K562 (cell line): ENCODE measurements at regions not wholly inside any gene's neighbourhood (a gene's known extent, or its start where the extent isn't known, plus 50 kb on each side); places are given as distances from the start of the nearest gene placed in this dataset.

Experiments used
- ATAC-seq: fragments of 200-7000 bp; cut with Tn5 transposase; 3 replicates; pipeline ENCODE4 v1.9.1; 2020; ENCODE audit warnings: moderate library complexity
- BruUV-seq: library from RNA; stranded (reverse); fragments of 400-500 nt; replicated peaks from 2 replicates; lab custom pipeline; 2021; lab: Mats Ljungman, UMichigan
- CTCF ChIA-PET: fragments of 300-600 bp; formaldehyde crosslinking; extraction: SDS; loops from one replicate; lab custom pipeline; 2021; ENCODE audit warnings: low intra/inter-chr PET ratio; lab: Yijun Ruan, JAX
- POLR2A ChIA-PET: fragments of 300-600, 350-650 bp; sonication (Branson Sonifier 250); formaldehyde crosslinking; extraction: SDS; loops from one replicate; lab custom pipeline; 2021; ENCODE audit warnings: antibody characterized with exemption, inconsistent platforms; lab: Yijun Ruan, JAX
- DNase-seq, 4 experiments: peaks; one replicate each; pipeline versions ENCODE4 v3.0.0 to v3.0.0-alpha.2; 2011 to 2018; ENCODE audit warnings: low spot score in 3 of 4, mixed read lengths in 3 of 4; ENCODE audit errors: extremely low read depth in 1 of 4
- FAIRE-seq: peaks from 2 replicates; lab custom pipeline; 2011; peaks lifted over from hg19 to GRCh38; lab: Jason Lieb, UNC
- H2AFZ ChIP-seq: 2 replicates; pipeline ENCODE4 v1.6.0; 2011; ENCODE audit warnings: low read depth, low read length, control low read depth, inconsistent platforms
- H3K27ac ChIP-seq: fragments of 200-600 bp; 3 replicates; pipeline ENCODE4 v1.8.0; 2011; ENCODE audit warnings: low read depth, mild to moderate bottlenecking, control low read depth, inconsistent platforms, low read length, moderate library complexity, mixed read lengths; ENCODE audit errors: extremely low read depth
- H3K27me3 ChIP-seq, 2 experiments: fragments of 300-600 bp in 1 of 2; 2 replicates in 1 of 2; 3 replicates in 1 of 2; pipeline versions ENCODE4 v1.6.0 to v1.8.0; 2011; ENCODE audit warnings: inconsistent platforms in 2 of 2, low read length in 2 of 2, mild to moderate bottlenecking in 1 of 2, mixed read lengths in 1 of 2, moderate library complexity in 1 of 2; ENCODE audit not compliant: control insufficient read depth in 2 of 2, insufficient read depth in 2 of 2
- H3K36me3 ChIP-seq: fragments of 300-600 bp; 3 replicates; pipeline ENCODE4 v1.8.0; 2011; ENCODE audit warnings: mild to moderate bottlenecking, low read length, inconsistent platforms; ENCODE audit not compliant: control insufficient read depth, insufficient read depth
- H3K4me1 ChIP-seq, 2 experiments: fragments of 200-600 bp in 1 of 2; replicated peaks in 1 of 2; 2 replicates in 1 of 2; 3 replicates in 1 of 2; pipeline versions ENCODE4 v1.5.1 to v1.8.0; 2011; ENCODE audit warnings: inconsistent platforms in 2 of 2, low read length in 2 of 2, mild to moderate bottlenecking in 1 of 2, mixed read lengths in 1 of 2, moderate library complexity in 1 of 2; ENCODE audit not compliant: control insufficient read depth in 2 of 2, insufficient read depth in 2 of 2
- H3K4me2 ChIP-seq: 2 replicates; pipeline ENCODE4 v1.6.1; 2011; ENCODE audit warnings: low read length, control low read depth, inconsistent platforms, mixed read lengths; ENCODE audit not compliant: insufficient read depth
- H3K4me3 ChIP-seq: fragments of 200-600 bp; sonication (generic), shearing (Covaris generic); 2 replicates; pipeline ENCODE4 v1.5.1; 2016; ENCODE audit warnings: control low read depth, inconsistent platforms
- H3K79me2 ChIP-seq: fragments of 200-600 bp; 3 replicates; pipeline ENCODE4 v1.8.0; 2011; ENCODE audit warnings: low read length, inconsistent platforms; ENCODE audit not compliant: control insufficient read depth, insufficient read depth
- H3K9ac ChIP-seq, 2 experiments: 2 replicates each; pipeline versions ENCODE4 v1.6.0 to v1.6.1; 2011; ENCODE audit warnings: low read depth in 2 of 2, low read length in 2 of 2, control low read depth in 1 of 2, inconsistent platforms in 1 of 2, mild to moderate bottlenecking in 1 of 2, mixed read lengths in 1 of 2; ENCODE audit not compliant: insufficient read depth in 1 of 2
- H3K9me1 ChIP-seq: one replicate; pipeline ENCODE4 v1.6.0; 2011; ENCODE audit warnings: inconsistent platforms, mild to moderate bottlenecking, low read length, moderate library complexity; ENCODE audit not compliant: control insufficient read depth, insufficient read depth
- H3K9me3 ChIP-seq: replicated peaks from 2 replicates; pipeline ENCODE4 v1.5.1; 2011; ENCODE audit warnings: low read depth, low read length, inconsistent platforms; ENCODE audit not compliant: control insufficient read depth, insufficient read depth
- H4K20me1 ChIP-seq: replicated peaks from 2 replicates; pipeline ENCODE4 v1.6.1; 2011; ENCODE audit warnings: low read length, inconsistent platforms, mixed read lengths; ENCODE audit not compliant: control insufficient read depth, insufficient read depth
- ARID3B ChIP-seq: fragments of 250-450 bp; sonication (Bioruptor Pico); IDR thresholded peaks from 2 replicates; pipeline ENCODE4 v1.4.0; 2020; ENCODE audit warnings: borderline replicate concordance
- CAMTA2 ChIP-seq: fragments of 250-450 bp; sonication (Bioruptor Pico); conservative IDR thresholded peaks from 2 replicates; pipeline ENCODE4 v1.5.1; 2022
- CLOCK ChIP-seq: fragments of 250-450 bp; sonication (Bioruptor Pico); IDR thresholded peaks from 2 replicates; pipeline ENCODE4 v1.4.0; 2020; ENCODE audit warnings: mild to moderate bottlenecking, moderate library complexity, borderline replicate concordance
- HDAC2 ChIP-seq: fragments of 450-650 bp; IDR thresholded peaks from 2 replicates; pipeline ENCODE4 v1.6.1; 2016; ENCODE audit warnings: mild to moderate bottlenecking
- KAT8 ChIP-seq: fragments of 450-650 bp; IDR thresholded peaks from 2 replicates; pipeline ENCODE4 v1.6.1; 2016; ENCODE audit warnings: low read depth, mild to moderate bottlenecking
- NFIX ChIP-seq: fragments of 250-450 bp; sonication (Bioruptor Pico); IDR thresholded peaks from 2 replicates; pipeline ENCODE4 v1.4.0; 2020; ENCODE audit warnings: low read depth, mild to moderate bottlenecking, moderate library complexity
- POLR2AphosphoS2 ChIP-seq: IDR thresholded peaks from 2 replicates; pipeline ENCODE4 v1.6.1; 2012; ENCODE audit warnings: low read length, improper control_type of control experiment
- PURB ChIP-seq: sonication (generic); formaldehyde crosslinking; IDR thresholded peaks from 2 replicates; pipeline ENCODE4 v1.9.0; 2021; ENCODE audit warnings: low read depth, mild to moderate bottlenecking, missing genetic modification reagents
- THAP12 ChIP-seq: fragments of 250-450 bp; sonication (Bioruptor Pico); IDR thresholded peaks from 2 replicates; pipeline ENCODE4 v1.9.0; 2021; ENCODE audit warnings: mild to moderate bottlenecking, inconsistent platforms
- ZNF197 ChIP-seq: fragments of 200-800 bp; sonication (Bioruptor generic); IDR thresholded peaks from 2 replicates; pipeline ENCODE4 v1.6.1; 2016; ENCODE audit warnings: low read depth, missing genetic modification characterization, missing compliant biosample characterization
- ZNF23 ChIP-seq: fragments of 250-450 bp; sonication (Bioruptor Pico); IDR thresholded peaks from 2 replicates; pipeline ENCODE4 v1.4.0; 2020; ENCODE audit warnings: mild to moderate bottlenecking
- ZNF75A ChIP-seq: fragments of 450-650 bp; formaldehyde crosslinking; IDR thresholded peaks from 2 replicates; pipeline ENCODE4 v1.4.0; 2020; ENCODE audit warnings: mild to moderate bottlenecking
- ZSCAN29 ChIP-seq: fragments of 450-650 bp; IDR thresholded peaks from 2 replicates; pipeline ENCODE4 v1.6.1; 2017
- WGBS: fragments of 100-300 bp; shearing (Covaris generic); methylation state at CpG from one replicate; pipeline ENCODE4 v1.1.6; 2016; ENCODE audit warnings: low coverage, mixed read lengths; ENCODE audit not compliant: insufficient coverage; ENCODE audit errors: missing lambda C conversion rate; 5-methylcytosine and 5-hydroxymethylcytosine counted together
- in situ Hi-C: fragments of 300-500 bp; cut with MboI; formaldehyde crosslinking; loops from 4 replicates; pipeline ENCODE4 v1.15.0; 2018; ENCODE audit warnings: inconsistent platforms, mixed read lengths
- intact Hi-C: fragments of 100-400 bp; cut with micrococcal nuclease; formaldehyde crosslinking; loops from 2 replicates; pipeline ENCODE4 v1.14.2; 2022
- TF ChIP-seq, protein P1 (sequence below): fragments of 450-650 bp; formaldehyde crosslinking; IDR thresholded peaks from 2 replicates; pipeline ENCODE4 v1.4.0; 2022; ENCODE audit warnings: missing genetic modification characterization
- TF ChIP-seq, protein P2 (sequence below): fragments of 250-450 bp; sonication (Bioruptor Pico); IDR thresholded peaks from 2 replicates; pipeline ENCODE4 v1.4.0; 2020; ENCODE audit warnings: mild to moderate bottlenecking, moderate library complexity

DNA sequence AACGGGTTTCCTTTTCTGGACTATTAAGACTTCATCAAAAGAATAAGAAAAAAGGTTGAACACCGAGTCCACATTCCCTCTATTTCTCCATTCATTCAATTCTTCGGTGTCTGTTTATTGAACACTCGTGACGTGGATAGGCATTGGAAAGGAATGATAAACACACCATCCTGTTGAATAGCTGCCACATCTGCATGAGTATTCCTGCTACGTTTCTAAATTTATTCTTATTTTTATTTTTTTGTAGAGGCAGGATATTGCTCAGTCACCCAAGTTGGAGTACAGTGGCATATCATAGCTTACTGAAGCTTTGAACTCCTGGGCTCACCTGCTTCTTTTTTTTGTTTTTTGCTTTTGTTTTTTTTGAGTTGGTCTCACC is 80.8 kb upstream of the CIBAR2 start:
- peaks cover 13% of the 10 kb centered on the region; the same call in 1 of the 2 replicates for H4K20me1 ChIP-seq
- no peak for TF ChIP-seq POLR2AphosphoS2
- no peak for TF ChIP-seq KAT8
- TF ChIP-seq ZNF23 (CRISPR knock-in tag): no peak
- no peak for TF ChIP-seq NFIX
- TF ChIP-seq, protein P1, sequence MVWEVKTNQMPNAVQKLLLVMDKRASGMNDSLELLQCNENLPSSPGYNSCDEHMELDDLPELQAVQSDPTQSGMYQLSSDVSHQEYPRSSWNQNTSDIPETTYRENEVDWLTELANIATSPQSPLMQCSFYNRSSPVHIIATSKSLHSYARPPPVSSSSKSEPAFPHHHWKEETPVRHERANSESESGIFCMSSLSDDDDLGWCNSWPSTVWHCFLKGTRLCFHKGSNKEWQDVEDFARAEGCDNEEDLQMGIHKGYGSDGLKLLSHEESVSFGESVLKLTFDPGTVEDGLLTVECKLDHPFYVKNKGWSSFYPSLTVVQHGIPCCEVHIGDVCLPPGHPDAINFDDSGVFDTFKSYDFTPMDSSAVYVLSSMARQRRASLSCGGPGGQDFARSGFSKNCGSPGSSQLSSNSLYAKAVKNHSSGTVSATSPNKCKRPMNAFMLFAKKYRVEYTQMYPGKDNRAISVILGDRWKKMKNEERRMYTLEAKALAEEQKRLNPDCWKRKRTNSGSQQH: no peak
- TF ChIP-seq ZNF197 (CRISPR knock-in tag): no peak
- TF ChIP-seq ZSCAN29: no peak
- TF ChIP-seq CLOCK (CRISPR knock-in tag): no peak
- no peak for TF ChIP-seq ARID3B (CRISPR knock-in tag)
- TF ChIP-seq CAMTA2: no peak
- TF ChIP-seq ZNF75A (CRISPR knock-in tag): no peak
- TF ChIP-seq, protein P2, sequence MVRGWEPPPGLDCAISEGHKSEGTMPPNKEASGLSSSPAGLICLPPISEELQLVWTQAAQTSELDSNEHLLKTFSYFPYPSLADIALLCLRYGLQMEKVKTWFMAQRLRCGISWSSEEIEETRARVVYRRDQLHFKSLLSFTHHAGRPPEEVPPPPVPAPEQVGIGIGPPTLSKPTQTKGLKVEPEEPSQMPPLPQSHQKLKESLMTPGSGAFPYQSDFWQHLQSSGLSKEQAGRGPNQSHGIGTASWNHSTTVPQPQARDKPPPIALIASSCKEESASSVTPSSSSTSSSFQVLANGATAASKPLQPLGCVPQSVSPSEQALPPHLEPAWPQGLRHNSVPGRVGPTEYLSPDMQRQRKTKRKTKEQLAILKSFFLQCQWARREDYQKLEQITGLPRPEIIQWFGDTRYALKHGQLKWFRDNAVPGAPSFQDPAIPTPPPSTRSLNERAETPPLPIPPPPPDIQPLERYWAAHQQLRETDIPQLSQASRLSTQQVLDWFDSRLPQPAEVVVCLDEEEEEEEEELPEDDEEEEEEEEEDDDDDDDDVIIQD (CRISPR knock-in tag): no peak
- TF ChIP-seq THAP12: no peak
- no peak for TF ChIP-seq PURB (CRISPR knock-in tag)
- no peak for TF ChIP-seq HDAC2

More for the DNA sequence above, 80.8 kb upstream of the CIBAR2 start:
- no peak overlapping the region for H3K27ac ChIP-seq
- H3K4me1 ChIP-seq: peaks cover 7 to 15% of the 10 kb centered on the region in 2 experiments; a peak in 4 of 5 replicates
- FAIRE-seq (no peak), ATAC-seq (no peak), DNase-seq (no peak)
- POLR2A ChIA-PET: interaction anchor here (1.1 kb wide), 1 partner anchor 21 kb away, joined by 3 read pairs; no protein-coding TSS in a partner anchor
- H3K9ac ChIP-seq: no peak overlapping the region
- 71% methylated on average over 6 of the region's 6 CpGs for WGBS
- BruUV-seq: no TSS peak
- intact Hi-C loops (no loop called here), in situ Hi-C loops (no loop called here)
- H3K36me3 ChIP-seq: no peaks in the 10 kb centered on the region
- no peaks in the 10 kb centered on the region for H3K27me3 ChIP-seq
- H3K4me2 ChIP-seq: no peak overlapping the region
- no peaks in the 10 kb centered on the region for H3K9me1 ChIP-seq
- H3K4me3 ChIP-seq: no peak overlapping the region
- H3K79me2 ChIP-seq: peaks cover 17% of the 10 kb centered on the region; the same call in 2 of the 3 replicates
- no peaks in the 10 kb centered on the region for H3K9me3 ChIP-seq
- no peak overlapping the region for H2AFZ ChIP-seq
- CTCF ChIA-PET: no interaction called here
